H1 (cell line): ENCODE measurements at regions not wholly inside any gene's neighbourhood (a gene's known extent, or its start where the extent isn't known, plus 50 kb on each side); places are given as distances from the start of the nearest gene placed in this dataset.

Experiments
- CTCF ChIA-PET: fragments of 300-600 bp; sonication (Branson Sonifier 250); formaldehyde crosslinking; loops from one replicate; lab custom pipeline; 2021; ENCODE audit not compliant: partially characterized antibody; lab: Charles Lee
- POLR2A ChIA-PET: fragments of 300-600 bp; sonication (Branson Sonifier 250); formaldehyde crosslinking; loops from one replicate; lab custom pipeline; 2021; ENCODE audit warnings: inconsistent platforms; ENCODE audit not compliant: partially characterized antibody; lab: Charles Lee
- DNase-seq, 2 experiments: peaks; one replicate each; pipeline versions ENCODE4 v3.0.0 to v3.0.0-alpha.2; 2010 to 2022; ENCODE audit warnings: low spot score in 2 of 2, low read depth in 1 of 2, mixed read lengths in 1 of 2
- FAIRE-seq: peaks from 2 replicates; lab custom pipeline; 2011; peaks lifted over from hg19 to GRCh38; lab: Jason Lieb, UNC
- H2AFZ ChIP-seq: 2 replicates; pipeline ENCODE4 v1.8.1; 2012; ENCODE audit warnings: low read length, inconsistent platforms
- H2AK5ac ChIP-seq: 2 replicates; pipeline ENCODE4 v1.6.1; 2013; ENCODE audit warnings: low read depth, low read length
- H2BK120ac ChIP-seq: replicated peaks from 2 replicates; pipeline ENCODE3; 2013; ENCODE audit warnings: low read depth, low read length, inconsistent platforms
- H2BK12ac ChIP-seq: 2 replicates; pipeline ENCODE4 v1.6.1; 2013; ENCODE audit warnings: low read depth, low read length
- H2BK15ac ChIP-seq: 2 replicates; pipeline ENCODE4 v1.6.1; 2013; ENCODE audit warnings: low read length
- H2BK20ac ChIP-seq: 2 replicates; pipeline ENCODE4 v1.6.1; 2013; ENCODE audit warnings: low read length
- H2BK5ac ChIP-seq: 2 replicates; pipeline ENCODE4 v1.6.1; 2013; ENCODE audit warnings: low read depth, low read length
- H3K14ac ChIP-seq: 2 replicates; pipeline ENCODE4 v1.6.1; 2013; ENCODE audit warnings: inconsistent platforms; ENCODE audit not compliant: insufficient read length
- H3K18ac ChIP-seq: 2 replicates; pipeline ENCODE4 v1.6.1; 2013; ENCODE audit warnings: low read length; ENCODE audit errors: extremely low read depth
- H3K23ac ChIP-seq: 2 replicates; pipeline ENCODE4 v1.6.1; 2013; ENCODE audit warnings: inconsistent platforms; ENCODE audit not compliant: insufficient read length
- H3K23me2 ChIP-seq: 2 replicates; pipeline ENCODE4 v1.6.1; 2013; ENCODE audit warnings: low read depth, low read length
- H3K27ac ChIP-seq: 2 replicates; pipeline ENCODE4 v1.6.1; 2011; ENCODE audit warnings: low read depth, low read length, inconsistent platforms
- H3K27me3 ChIP-seq, 4 experiments: replicated peaks in 1 of 4; 1 replicate in 1 of 4; 2 replicates in 3 of 4; pipeline versions ENCODE4 v1.6.1 to v1.8.1; 2011 to 2013; ENCODE audit warnings: low read length in 3 of 4, mild to moderate bottlenecking in 3 of 4, inconsistent platforms in 2 of 4, mixed read lengths in 2 of 4, moderate library complexity in 1 of 4; ENCODE audit not compliant: control insufficient read depth in 3 of 4, insufficient read depth in 3 of 4; ENCODE audit errors: extremely low read depth in 1 of 4
- H3K36me3 ChIP-seq, 4 experiments: 2 replicates each; pipeline versions ENCODE4 v1.6.1 to v1.8.1; 2011 to 2013; ENCODE audit warnings: mild to moderate bottlenecking in 4 of 4, low read length in 3 of 4, moderate library complexity in 2 of 4, control low read depth in 1 of 4, inconsistent platforms in 1 of 4; ENCODE audit not compliant: insufficient read depth in 4 of 4, control insufficient read depth in 2 of 4
- H3K4ac ChIP-seq: replicated peaks from 2 replicates; pipeline ENCODE3; 2013; ENCODE audit warnings: low read length, low read depth, mixed read lengths, inconsistent platforms; ENCODE audit not compliant: insufficient read length
- H3K4me1 ChIP-seq, 4 experiments: replicated peaks in 1 of 4; 1 replicate in 1 of 4; 2 replicates in 3 of 4; pipeline versions ENCODE4 v1.6.1 to v1.8.1; 2011 to 2013; ENCODE audit warnings: low read length in 3 of 4, inconsistent platforms in 2 of 4, mixed read lengths in 1 of 4; ENCODE audit not compliant: insufficient read depth in 4 of 4, control insufficient read depth in 3 of 4
- H3K4me2 ChIP-seq, 2 experiments: 2 replicates each; pipeline versions ENCODE4 v1.6.1 to v1.8.1; 2011 to 2013; ENCODE audit warnings: low read depth in 2 of 2, low read length in 2 of 2, control low read depth in 1 of 2, inconsistent platforms in 1 of 2, mild to moderate bottlenecking in 1 of 2; ENCODE audit not compliant: insufficient read depth in 1 of 2
- H3K4me3 ChIP-seq, 4 experiments: fragments of 200-600, 300-600 bp in 1 of 4; sonication (generic), shearing (Covaris generic), sonication (Bioruptor Twin) in 1 of 4; 2 replicates each; pipeline versions ENCODE4 v1.5.1 to v1.8.1; 2011 to 2016; ENCODE audit warnings: low read length in 4 of 4, low read depth in 3 of 4, control low read depth in 2 of 4, inconsistent platforms in 2 of 4, mild to moderate bottlenecking in 2 of 4, mixed read lengths in 1 of 4, moderate library complexity in 1 of 4; ENCODE audit not compliant: insufficient read depth in 2 of 4; ENCODE audit errors: extremely low read depth in 1 of 4
- H3K56ac ChIP-seq: replicated peaks from 2 replicates; pipeline ENCODE3; 2013; ENCODE audit warnings: low read depth, mild to moderate bottlenecking, mixed read lengths, low read length, inconsistent platforms; ENCODE audit not compliant: insufficient read length
- H3K79me1 ChIP-seq: 2 replicates; pipeline ENCODE4 v1.6.1; 2013; ENCODE audit warnings: low read depth, low read length, control low read depth
- H3K79me2 ChIP-seq, 2 experiments: 2 replicates each; pipeline versions ENCODE4 v1.6.1 to v1.8.1; 2012 to 2013; ENCODE audit warnings: low read length in 2 of 2, mild to moderate bottlenecking in 2 of 2, inconsistent platforms in 1 of 2; ENCODE audit not compliant: insufficient read depth in 2 of 2, control insufficient read depth in 1 of 2
- H3K9ac ChIP-seq, 4 experiments: replicated peaks in 1 of 4; 1 replicate in 1 of 4; 2 replicates in 3 of 4; pipeline versions ENCODE4 v1.6.1 to v1.8.1; 2011 to 2013; ENCODE audit warnings: low read depth in 3 of 4, low read length in 3 of 4, control low read depth in 2 of 4, mild to moderate bottlenecking in 2 of 4, moderate library complexity in 2 of 4, inconsistent platforms in 1 of 4; ENCODE audit errors: extremely low read depth in 1 of 4
- H3K9me3 ChIP-seq, 2 experiments: 2 replicates each; pipeline versions ENCODE4 v1.6.1 to v1.8.1; 2012 to 2013; ENCODE audit warnings: mild to moderate bottlenecking in 2 of 2, moderate library complexity in 2 of 2, control low read depth in 1 of 2, inconsistent platforms in 1 of 2, low read depth in 1 of 2, low read length in 1 of 2, mixed read lengths in 1 of 2; ENCODE audit not compliant: insufficient read depth in 2 of 2
- H4K20me1 ChIP-seq, 2 experiments: replicated peaks in 1 of 2; 2 replicates each; pipeline versions ENCODE3 to v1.8.1; 2011 to 2013; ENCODE audit warnings: inconsistent platforms in 2 of 2, low read length in 2 of 2, mild to moderate bottlenecking in 1 of 2; ENCODE audit not compliant: insufficient read depth in 2 of 2, control insufficient read depth in 1 of 2
- H4K5ac ChIP-seq: 2 replicates; pipeline ENCODE4 v1.6.1; 2013; ENCODE audit warnings: low read length, low read depth, mixed read lengths, inconsistent platforms; ENCODE audit not compliant: insufficient read length
- H4K8ac ChIP-seq: 2 replicates; pipeline ENCODE4 v1.8.0; 2013; ENCODE audit warnings: mild to moderate bottlenecking, moderate library complexity, low read length, inconsistent platforms; ENCODE audit not compliant: insufficient read depth; ENCODE audit errors: extremely low read depth
- H4K91ac ChIP-seq: replicated peaks from 2 replicates; pipeline ENCODE3; 2013; ENCODE audit warnings: low read length, mixed read lengths, inconsistent platforms; ENCODE audit not compliant: insufficient read length
- BRCA1 ChIP-seq: IDR thresholded peaks from 2 replicates; pipeline ENCODE4 v1.6.1; 2012; ENCODE audit warnings: low read depth, low read length, improper control_type of control experiment
- CHD2 ChIP-seq: IDR thresholded peaks from 2 replicates; pipeline ENCODE4 v1.6.1; 2012; ENCODE audit warnings: low read length, improper control_type of control experiment
- EGR1 ChIP-seq: IDR thresholded peaks from 2 replicates; pipeline ENCODE4 v1.6.1; 2011; ENCODE audit warnings: low read depth, low read length, borderline replicate concordance
- EP300 ChIP-seq, 2 experiments: IDR thresholded peaks; 1 replicate in 1 of 2; 2 replicates in 1 of 2; pipeline ENCODE4 v1.6.1; 2011 to 2012; ENCODE audit warnings: low read depth in 2 of 2, low read length in 2 of 2, mild to moderate bottlenecking in 2 of 2, borderline replicate concordance in 1 of 2, inconsistent platforms in 1 of 2, moderate library complexity in 1 of 2
- FOSL1 ChIP-seq: IDR thresholded peaks from 2 replicates; pipeline ENCODE4 v1.6.1; 2011; ENCODE audit warnings: mild to moderate bottlenecking, low read depth, low read length, moderate library complexity; ENCODE audit not compliant: insufficient read depth
- POLR2AphosphoS5 ChIP-seq: IDR thresholded peaks from 2 replicates; pipeline ENCODE4 v1.6.1; 2011; ENCODE audit warnings: low read depth, low read length
- POU5F1 ChIP-seq: IDR thresholded peaks from 2 replicates; pipeline ENCODE4 v1.6.1; 2011; ENCODE audit warnings: low read depth, mild to moderate bottlenecking, low read length, moderate library complexity
- RAD21 ChIP-seq, 2 experiments: IDR thresholded peaks in 1 of 2; conservative IDR thresholded peaks in 1 of 2; 2 replicates each; pipeline ENCODE4 v1.6.1; 2011; ENCODE audit warnings: low read depth in 2 of 2, low read length in 2 of 2, improper control_type of control experiment in 1 of 2, inconsistent platforms in 1 of 2, mild to moderate bottlenecking in 1 of 2, moderate library complexity in 1 of 2
- RBBP5 ChIP-seq: IDR thresholded peaks from 2 replicates; pipeline ENCODE4 v1.7.1; 2012; ENCODE audit warnings: low read depth, mild to moderate bottlenecking, inconsistent platforms, low read length, moderate library complexity, borderline replicate concordance
- RXRA ChIP-seq: IDR thresholded peaks from 2 replicates; pipeline ENCODE4 v1.6.1; 2011; ENCODE audit warnings: low read depth, mild to moderate bottlenecking, low read length, moderate library complexity; ENCODE audit not compliant: insufficient read depth
- WGBS, 2 experiments: shearing (Covaris generic) in 1 of 2; methylation state at CpG; one replicate each; pipeline versions ENCODE4 v1.1.6 to v1.1.7; 2013 to 2015; ENCODE audit warnings: low lambda C conversion rate in 2 of 2, mixed read lengths in 2 of 2, inconsistent platforms in 1 of 2, low coverage in 1 of 2, missing lambda C conversion rate in 1 of 2; ENCODE audit not compliant: insufficient replicate concordance in 2 of 2, insufficient coverage in 1 of 2, insufficient read length in 1 of 2; ENCODE audit errors: extremely low coverage in 1 of 2, missing lambda C conversion rate in 1 of 2; 5-methylcytosine and 5-hydroxymethylcytosine counted together
- TF ChIP-seq, protein P1 (sequence below): IDR thresholded peaks from 2 replicates; pipeline ENCODE4 v1.6.1; 2012; ENCODE audit warnings: inconsistent platforms
- TF ChIP-seq, protein P2 (sequence below): IDR thresholded peaks from 2 replicates; pipeline ENCODE4 v1.6.1; 2011; ENCODE audit warnings: low read depth, mild to moderate bottlenecking, low read length; ENCODE audit not compliant: insufficient read depth

GRCh38 chr9:115804206-115804605 lies 349.4 kb upstream of the PAPPA start:
- no peak overlapping the region for H2BK12ac ChIP-seq
- H3K14ac ChIP-seq = no peak overlapping the region
- no peak overlapping the region for H3K4me3 ChIP-seq
- H3K18ac ChIP-seq = no peak overlapping the region
- H3K4me2 ChIP-seq = no peak overlapping the region
- H3K9ac ChIP-seq = no peak overlapping the region
- H3K23ac ChIP-seq = no peak overlapping the region
- no peak overlapping the region for H2AK5ac ChIP-seq
- no peak overlapping the region for H3K27ac ChIP-seq
- ChIA-PET POLR2A (no interaction called here), CTCF (no interaction called here)
- H4K5ac ChIP-seq = no peak overlapping the region
- no peak overlapping the region for H4K91ac ChIP-seq
- no peaks in the 10 kb centered on the region for H3K9me3 ChIP-seq
- H3K36me3 ChIP-seq = no peaks in the 10 kb centered on the region
- FAIRE-seq (no peak), DNase-seq (no peak)
- no peaks in the 10 kb centered on the region for H3K79me2 ChIP-seq
- H2BK15ac ChIP-seq = no peak overlapping the region
- H3K4me1 ChIP-seq = no peaks in the 10 kb centered on the region
- WGBS, 2 experiments = 92% methylated on average over 3 of the region's 3 CpGs; no CpG with 5 or more reads in 1 of the 2 experiments
- H2AFZ ChIP-seq = no peak overlapping the region
- no peaks in the 10 kb centered on the region for H3K79me1 ChIP-seq
- no peak overlapping the region for H2BK20ac ChIP-seq
- no peak overlapping the region for H2BK120ac ChIP-seq
- H2BK5ac ChIP-seq = no peak overlapping the region
- no peak overlapping the region for H3K56ac ChIP-seq
- no peaks in the 10 kb centered on the region for H4K20me1 ChIP-seq
- no peaks in the 10 kb centered on the region for H3K27me3 ChIP-seq
- TF ChIP-seq RAD21 (IDR thresholded peaks at IDR 0.05 in 1 of 2, conservative IDR thresholded peaks at IDR 0.05 in 1 of 2; ENCODE audit: low read depth in 2 of 2, low read length in 2 of 2) (no peak), EGR1 (no peak), BRCA1 (no peak), RBBP5 (no peak), CHD2 (no peak), RXRA (no peak), EP300 (IDR thresholded peaks at IDR 0.05; ENCODE audit: borderline replicate concordance in 1 of 2, low read depth in 2 of 2, low read length in 2 of 2) (no peak), POU5F1 (no peak), POLR2AphosphoS5 (no peak), FOSL1 (no peak)
- TF ChIP-seq, protein P1, sequence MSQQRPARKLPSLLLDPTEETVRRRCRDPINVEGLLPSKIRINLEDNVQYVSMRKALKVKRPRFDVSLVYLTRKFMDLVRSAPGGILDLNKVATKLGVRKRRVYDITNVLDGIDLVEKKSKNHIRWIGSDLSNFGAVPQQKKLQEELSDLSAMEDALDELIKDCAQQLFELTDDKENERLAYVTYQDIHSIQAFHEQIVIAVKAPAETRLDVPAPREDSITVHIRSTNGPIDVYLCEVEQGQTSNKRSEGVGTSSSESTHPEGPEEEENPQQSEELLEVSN = no peak
- TF ChIP-seq, protein P2, sequence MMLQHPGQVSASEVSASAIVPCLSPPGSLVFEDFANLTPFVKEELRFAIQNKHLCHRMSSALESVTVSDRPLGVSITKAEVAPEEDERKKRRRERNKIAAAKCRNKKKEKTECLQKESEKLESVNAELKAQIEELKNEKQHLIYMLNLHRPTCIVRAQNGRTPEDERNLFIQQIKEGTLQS = no peak
- no peak overlapping the region for H3K4ac ChIP-seq
- no peaks in the 10 kb centered on the region for H3K23me2 ChIP-seq
- no peak overlapping the region for H4K8ac ChIP-seq
